IgD-negative memory B cell (primary cell): ENCODE measurements at regions not wholly inside any gene's neighbourhood (a gene's known extent, or its start where the extent isn't known, plus 50 kb on each side); places are given as distances from the start of the nearest gene placed in this dataset.
A peak's percentile ranks its signal among the peaks of the same experiment; 100 is the strongest.
"Not testable (repeated sequence)": the region's sequence is repeated elsewhere in the genome, so short reads cannot be mapped to it uniquely, and the experiment has no call there.

Experiments
- H3K27ac Mint-ChIP-seq, 3 donors: one replicate each; pipeline ENCODE4 v1.8.0; 2020 to 2022; ENCODE audit warnings: mild to moderate bottlenecking in 3 of 3, mixed read lengths in 3 of 3, moderate library complexity in 1 of 3
- H3K27me3 Mint-ChIP-seq: one replicate; pipeline ENCODE4 v1.8.0; 2021; ENCODE audit warnings: mixed read lengths
- H3K36me3 Mint-ChIP-seq: one replicate; pipeline ENCODE4 v1.8.0; 2020; ENCODE audit warnings: mild to moderate bottlenecking, mixed read lengths
- H3K4me1 Mint-ChIP-seq, 3 donors: one replicate each; pipeline ENCODE4 v1.8.0; 2020 to 2022; ENCODE audit warnings: mixed read lengths in 3 of 3, mild to moderate bottlenecking in 1 of 3
- H3K4me3 Mint-ChIP-seq, 4 donors: one replicate each; pipeline ENCODE4 v1.8.0; 2020 to 2022; ENCODE audit warnings: mild to moderate bottlenecking in 4 of 4, mixed read lengths in 4 of 4, moderate library complexity in 3 of 4
- H3K9me3 Mint-ChIP-seq, 3 donors: one replicate each; pipeline ENCODE4 v1.8.0; 2020 to 2021; ENCODE audit warnings: mixed read lengths in 3 of 3, mild to moderate bottlenecking in 1 of 3

DNA sequence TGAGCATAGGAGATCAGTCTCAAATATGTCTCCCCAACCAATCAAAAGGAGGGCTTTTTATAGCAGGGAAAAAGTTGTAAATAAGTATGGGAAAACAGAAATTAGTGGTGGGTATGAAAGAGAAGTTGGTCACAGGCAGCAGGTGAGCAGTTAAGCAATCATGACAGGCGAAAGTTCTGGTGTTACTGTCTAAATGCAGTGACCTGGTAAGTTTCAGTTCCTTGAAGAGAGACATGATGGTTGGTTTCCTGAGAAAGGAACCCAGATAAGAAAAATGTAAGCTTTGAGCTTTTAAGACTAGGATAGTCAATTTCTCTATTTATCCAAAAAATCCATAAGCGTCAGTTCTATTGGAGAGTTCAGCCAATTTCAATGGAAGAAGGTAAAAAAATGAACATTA is 466.2 kb upstream of the FLRT2 start:
- no peak overlapping the region for H3K27ac Mint-ChIP-seq
- no peaks in the 10 kb centered on the region for H3K27me3 Mint-ChIP-seq
- no peaks in the 10 kb centered on the region for H3K4me1 Mint-ChIP-seq
- H3K9me3 Mint-ChIP-seq: peaks cover 4 to 6% (median 5%) of the 10 kb centered on the region in 3 donors
- no peak overlapping the region for H3K4me3 Mint-ChIP-seq
- no peaks in the 10 kb centered on the region for H3K36me3 Mint-ChIP-seq

DNA sequence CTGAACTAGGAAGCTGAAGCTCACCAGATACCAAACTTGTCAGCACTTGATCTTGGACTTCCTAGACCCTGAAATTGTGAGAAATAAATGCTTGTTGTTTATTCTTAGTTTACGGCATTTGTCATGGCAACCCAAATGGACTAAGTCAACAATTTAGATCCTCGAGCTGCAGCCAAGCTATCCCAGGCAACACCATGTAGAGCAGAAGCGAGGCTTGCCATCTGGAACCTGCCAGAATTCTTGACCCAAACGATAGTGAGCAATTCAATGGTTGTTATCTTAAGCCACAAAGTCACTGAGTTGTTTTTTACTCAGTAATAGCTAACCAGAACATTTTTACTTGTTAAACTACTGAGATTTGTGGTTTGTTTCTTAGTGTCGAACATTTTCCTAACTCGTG is 458.5 kb upstream of the FLRT2 start:
- H3K9me3 Mint-ChIP-seq: peaks cover 3 to 8% (median 5%) of the 10 kb centered on the region in 3 donors
- no peak overlapping the region for H3K27ac Mint-ChIP-seq
- no peaks in the 10 kb centered on the region for H3K27me3 Mint-ChIP-seq
- no peak overlapping the region for H3K4me3 Mint-ChIP-seq
- H3K36me3 Mint-ChIP-seq: no peaks in the 10 kb centered on the region
- no peaks in the 10 kb centered on the region for H3K4me1 Mint-ChIP-seq

- no peaks in the 10 kb centered on the region for H3K36me3 Mint-ChIP-seq
- H3K9me3 Mint-ChIP-seq: peaks cover 3 to 5% (median 5%) of the 10 kb centered on the region in 3 donors
- H3K27ac Mint-ChIP-seq: no peak overlapping the region
- no peak overlapping the region for H3K4me3 Mint-ChIP-seq
- no peaks in the 10 kb centered on the region for H3K27me3 Mint-ChIP-seq
- H3K4me1 Mint-ChIP-seq: no peaks in the 10 kb centered on the region
Measured at GRCh38 chr14:85074955-85075354, 455.0 kb upstream of the FLRT2 start.

DNA sequence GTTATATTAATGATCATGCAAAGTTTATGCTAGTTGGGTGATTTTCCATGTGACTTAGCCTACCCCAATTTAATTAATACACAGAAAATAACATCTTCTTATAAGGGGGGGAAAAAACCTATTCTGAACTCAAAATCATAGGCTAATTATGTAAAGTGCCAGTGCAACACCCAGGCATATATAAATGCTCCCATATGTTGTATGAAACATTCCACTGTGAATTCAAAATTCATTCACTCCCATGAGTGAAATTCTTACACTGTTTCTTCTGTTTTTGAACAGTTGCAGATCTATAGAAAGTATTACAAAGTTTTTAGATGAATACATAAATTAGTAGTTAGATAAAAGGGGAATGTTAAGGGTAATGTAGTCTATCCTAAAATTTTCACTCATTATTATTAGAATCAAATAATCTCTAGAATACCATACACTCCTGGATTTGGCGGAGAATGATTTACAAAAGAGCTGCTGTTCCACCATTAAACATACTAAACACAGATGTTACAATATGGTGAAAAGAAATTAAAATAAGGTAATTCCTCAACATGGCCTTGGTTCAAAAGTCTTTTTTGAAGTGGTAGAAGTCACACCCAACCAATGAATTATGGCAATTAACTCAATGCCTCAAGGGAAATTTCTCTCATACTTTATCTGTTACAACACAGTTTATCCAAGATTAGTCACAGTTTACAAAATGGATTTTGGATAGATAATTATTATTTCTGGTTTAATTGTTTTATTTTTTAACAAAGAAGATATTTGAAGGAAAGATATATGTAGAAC is 454.1 kb upstream of the FLRT2 start:
- H3K27me3 Mint-ChIP-seq: no peaks in the 10 kb centered on the region
- H3K9me3 Mint-ChIP-seq: peaks cover 3% of the 10 kb centered on the region in 3 donors
- no peaks in the 10 kb centered on the region for H3K36me3 Mint-ChIP-seq
- H3K4me1 Mint-ChIP-seq: no peaks in the 10 kb centered on the region
- no peak overlapping the region for H3K27ac Mint-ChIP-seq
- H3K4me3 Mint-ChIP-seq: no peak overlapping the region

DNA sequence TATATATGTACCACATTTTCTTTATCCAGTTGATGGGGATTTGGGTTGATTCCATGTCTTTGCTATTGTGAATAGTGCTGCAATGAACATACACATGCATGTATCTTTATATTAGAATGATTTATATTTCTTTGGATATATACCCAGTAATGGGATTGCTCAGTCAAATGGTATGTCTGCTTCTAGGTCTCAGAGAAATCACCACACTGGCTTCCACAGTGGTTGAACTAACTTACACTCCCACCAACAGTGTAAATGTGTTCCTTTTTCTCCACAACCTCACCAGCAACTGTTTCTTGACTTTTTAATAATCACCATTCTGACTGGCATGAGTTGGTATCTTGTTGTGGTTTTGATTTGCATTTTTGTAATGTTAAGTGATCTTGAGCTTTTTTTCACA is 452.2 kb upstream of the FLRT2 start:
- H3K36me3 Mint-ChIP-seq, H3K4me1 Mint-ChIP-seq, H3K27me3 Mint-ChIP-seq, H3K4me3 Mint-ChIP-seq, H3K9me3 Mint-ChIP-seq, H3K27ac Mint-ChIP-seq: not testable (repeated sequence)

DNA sequence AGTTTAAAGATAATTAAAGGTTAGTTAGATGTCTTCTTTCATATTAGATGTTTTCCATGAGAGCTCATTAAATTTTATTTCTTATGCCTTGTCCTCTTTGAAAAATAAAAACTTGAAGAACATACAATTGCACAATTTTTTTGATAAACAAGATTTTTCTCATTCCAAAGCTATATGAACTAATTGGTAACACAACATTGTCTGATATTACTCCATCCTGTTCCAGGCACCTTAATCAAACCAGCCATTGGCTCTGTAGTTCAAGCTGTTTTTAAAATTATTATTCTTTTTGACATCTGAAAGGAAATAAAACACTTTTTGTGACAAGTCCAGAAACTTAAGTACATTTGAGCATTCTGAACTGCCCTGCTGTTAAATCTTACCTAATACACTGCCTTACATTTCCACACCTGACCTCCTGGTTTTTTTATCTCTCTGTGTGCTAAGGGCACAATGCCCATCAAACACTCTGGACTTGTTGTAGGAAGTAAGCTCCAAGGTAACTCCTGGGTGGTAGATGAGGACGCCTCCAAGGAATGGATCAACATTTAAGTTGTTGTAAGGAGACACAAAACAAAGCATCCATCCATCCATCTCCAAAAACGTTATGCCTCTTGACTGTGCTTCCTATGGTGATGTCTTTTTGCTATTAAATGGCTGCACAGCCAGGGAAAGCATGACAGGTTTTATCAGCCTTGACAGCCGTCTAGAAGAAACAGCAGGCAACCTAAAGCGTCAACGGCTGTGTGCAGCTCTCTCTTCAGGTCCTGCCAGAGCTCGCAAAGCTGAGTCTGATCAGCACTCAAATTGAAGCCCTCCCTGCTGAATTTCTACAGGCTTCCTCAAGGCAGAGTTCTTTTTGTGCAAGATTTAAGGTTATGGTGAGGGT is 449.9 kb upstream of the FLRT2 start:
- H3K4me1 Mint-ChIP-seq: peaks cover 0 to 1% (median 0%) of the 10 kb centered on the region in 3 donors
- no peak overlapping the region for H3K27ac Mint-ChIP-seq
- no peaks in the 10 kb centered on the region for H3K36me3 Mint-ChIP-seq
- no peak overlapping the region for H3K4me3 Mint-ChIP-seq
- H3K27me3 Mint-ChIP-seq: no peaks in the 10 kb centered on the region
- peaks cover 0 to 7% (median 3%) of the 10 kb centered on the region in 3 donors for H3K9me3 Mint-ChIP-seq

- Mint-ChIP-seq H3K36me3 (no peaks in the 10 kb centered on the region), H3K9me3 (peaks cover 2 to 11% (median 7%) of the 10 kb centered on the region in 3 donors), H3K27me3 (no peaks in the 10 kb centered on the region), H3K27ac (no peak overlapping the region), H3K4me1 (peaks cover 0 to 1% (median 0%) of the 10 kb centered on the region in 3 donors), H3K4me3 (no peak overlapping the region)
Measured at GRCh38 chr14:85084344-85084743, 445.6 kb upstream of the FLRT2 start.

DNA sequence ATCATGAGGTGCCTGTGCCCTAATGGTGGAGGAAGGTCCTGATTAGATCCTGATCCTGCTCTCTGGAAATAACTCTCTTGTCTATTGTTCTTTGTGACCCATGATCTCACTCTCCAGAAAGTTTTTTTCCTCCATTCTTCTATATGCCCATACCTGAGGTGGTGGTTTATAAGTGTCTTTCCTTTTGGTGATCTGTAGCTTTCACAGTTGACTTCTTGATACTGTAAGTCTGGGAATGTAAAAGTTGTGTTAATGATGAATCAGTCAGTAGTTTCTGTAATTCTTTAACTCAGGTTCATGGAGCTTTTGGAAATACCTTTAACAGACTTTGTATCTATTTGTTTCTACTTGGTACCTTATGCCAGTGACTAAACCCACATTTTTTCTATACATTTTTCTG is 444.0 kb upstream of the FLRT2 start:
- no peaks in the 10 kb centered on the region for H3K36me3 Mint-ChIP-seq
- H3K4me3 Mint-ChIP-seq: no peak overlapping the region
- H3K9me3 Mint-ChIP-seq: peaks cover 2 to 9% (median 7%) of the 10 kb centered on the region in 3 donors
- H3K27ac Mint-ChIP-seq: no peak overlapping the region
- peaks cover 0 to 1% (median 0%) of the 10 kb centered on the region in 3 donors for H3K4me1 Mint-ChIP-seq
- H3K27me3 Mint-ChIP-seq: no peaks in the 10 kb centered on the region

GRCh38 chr14:85087201-85087600 is 442.7 kb upstream of the FLRT2 start:
- H3K27ac Mint-ChIP-seq: no peak overlapping the region
- H3K4me3 Mint-ChIP-seq: no peak overlapping the region
- no peaks in the 10 kb centered on the region for H3K36me3 Mint-ChIP-seq
- no peaks in the 10 kb centered on the region for H3K4me1 Mint-ChIP-seq
- H3K9me3 Mint-ChIP-seq: peaks cover 2 to 6% (median 4%) of the 10 kb centered on the region in 3 donors
- H3K27me3 Mint-ChIP-seq: no peaks in the 10 kb centered on the region

GRCh38 chr14:85088192-85088591 is 441.8 kb upstream of the FLRT2 start:
- Mint-ChIP-seq H3K4me3 (no peak overlapping the region), H3K4me1 (no peaks in the 10 kb centered on the region), H3K27me3 (no peaks in the 10 kb centered on the region), H3K9me3 (peaks cover 2 to 6% (median 3%) of the 10 kb centered on the region in 3 donors), H3K36me3 (no peaks in the 10 kb centered on the region), H3K27ac (no peak overlapping the region)

DNA sequence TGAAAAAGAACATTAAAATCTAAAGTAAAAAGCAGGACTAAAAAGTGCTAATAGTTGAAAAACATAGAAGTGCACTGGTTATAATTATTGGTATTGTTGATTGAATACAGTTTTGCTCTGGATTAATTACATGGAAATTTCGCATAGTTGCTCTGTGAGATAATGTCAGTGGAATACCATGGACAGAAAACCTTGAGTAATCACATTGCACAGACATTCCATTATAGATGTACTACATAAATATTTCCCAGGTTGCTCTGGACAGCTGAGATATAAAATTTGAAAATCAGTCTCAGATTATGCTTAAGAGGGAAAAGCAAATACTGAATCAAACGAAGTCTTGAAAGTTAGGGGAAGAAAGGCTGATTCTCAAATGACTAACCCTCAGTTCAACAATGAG is 439.3 kb upstream of the FLRT2 start:
- Mint-ChIP-seq H3K36me3 (no peaks in the 10 kb centered on the region), H3K27me3 (no peaks in the 10 kb centered on the region), H3K4me1 (no peaks in the 10 kb centered on the region), H3K4me3 (no peak overlapping the region), H3K27ac (no peak overlapping the region), H3K9me3 (peaks cover 1 to 11% (median 3%) of the 10 kb centered on the region in 3 donors)

- Mint-ChIP-seq H3K9me3 (peaks cover 0 to 11% (median 1%) of the 10 kb centered on the region in 3 donors), H3K27ac (no peak overlapping the region), H3K4me3 (no peak overlapping the region), H3K4me1 (no peaks in the 10 kb centered on the region), H3K27me3 (no peaks in the 10 kb centered on the region), H3K36me3 (no peaks in the 10 kb centered on the region)
Measured at GRCh38 chr14:85093631-85094330, 436.2 kb upstream of the FLRT2 start.

- peaks cover 0 to 2% (median 0%) of the 10 kb centered on the region in 3 donors for H3K4me1 Mint-ChIP-seq
- peaks cover 0 to 6% (median 2%) of the 10 kb centered on the region in 3 donors for H3K9me3 Mint-ChIP-seq
- H3K36me3 Mint-ChIP-seq: no peaks in the 10 kb centered on the region
- no peak overlapping the region for H3K4me3 Mint-ChIP-seq
- H3K27me3 Mint-ChIP-seq: no peaks in the 10 kb centered on the region
- H3K27ac Mint-ChIP-seq: no peak overlapping the region
Measured at GRCh38 chr14:85102591-85102990, 427.4 kb upstream of the FLRT2 start.

DNA sequence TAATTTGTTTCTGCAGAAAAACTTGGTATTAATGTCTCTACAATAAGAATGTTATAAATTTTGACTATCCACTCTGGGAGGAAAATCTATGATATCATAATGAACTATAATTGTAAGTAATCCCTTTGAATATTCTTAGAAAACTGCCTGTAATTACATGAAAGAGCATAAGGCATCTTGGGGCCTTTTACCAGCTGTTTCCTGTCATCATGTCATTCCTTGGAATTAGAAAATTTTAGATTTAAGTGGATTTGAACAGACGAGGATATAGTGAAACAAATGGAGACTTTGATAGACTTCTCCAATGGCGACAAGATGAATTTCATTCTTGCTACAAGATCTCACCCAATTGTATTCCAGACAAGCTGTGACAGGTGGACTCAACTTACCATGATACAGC is 423.4 kb upstream of the FLRT2 start:
- no peak overlapping the region for H3K27ac Mint-ChIP-seq
- peaks cover 0 to 2% (median 0%) of the 10 kb centered on the region in 3 donors for H3K4me1 Mint-ChIP-seq
- H3K27me3 Mint-ChIP-seq: no peaks in the 10 kb centered on the region
- peaks cover 2 to 3% (median 2%) of the 10 kb centered on the region in 3 donors for H3K9me3 Mint-ChIP-seq
- no peak overlapping the region for H3K4me3 Mint-ChIP-seq
- H3K36me3 Mint-ChIP-seq: no peaks in the 10 kb centered on the region

DNA sequence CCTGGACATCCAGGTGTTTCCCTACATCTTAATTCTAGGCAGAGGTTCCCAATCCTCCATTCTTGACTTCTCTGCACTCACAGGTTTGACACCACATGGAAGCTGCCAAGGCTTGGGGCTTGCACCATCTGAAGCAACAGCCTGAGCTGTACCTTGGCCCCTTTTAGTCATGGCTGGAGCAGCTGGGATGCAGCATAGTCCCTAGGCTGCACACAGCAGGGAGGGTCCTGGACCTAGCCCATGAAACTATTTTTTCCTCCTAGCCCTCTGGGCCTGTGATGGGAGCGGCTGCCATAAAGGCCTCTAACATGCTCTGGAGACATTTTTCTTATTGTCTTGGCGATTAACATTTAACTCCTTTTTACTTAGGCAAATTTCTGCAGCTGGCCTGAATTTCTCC is 417.2 kb upstream of the FLRT2 start:
- Mint-ChIP-seq H3K27ac (peak overlapping the region in 1 of 3 donors; percentile 39), H3K4me3 (no peak overlapping the region), H3K27me3 (no peaks in the 10 kb centered on the region)

More for the DNA sequence above, 417.2 kb upstream of the FLRT2 start:
- H3K36me3 Mint-ChIP-seq: no peaks in the 10 kb centered on the region
- peaks cover 3 to 36% (median 6%) of the 10 kb centered on the region in 3 donors for H3K9me3 Mint-ChIP-seq
- H3K4me1 Mint-ChIP-seq: no peaks in the 10 kb centered on the region
